BJ (cell line): ENCODE measurements at regions not wholly inside any gene's neighbourhood (a gene's known extent, or its start where the extent isn't known, plus 50 kb on each side); places are given as distances from the start of the nearest gene placed in this dataset.

Experiments
- CTCF ChIA-PET: fragments of 350-600 bp; formaldehyde crosslinking; extraction: SDS; loops from one replicate; lab custom pipeline; 2021; ENCODE audit warnings: antibody characterized with exemption, inconsistent platforms; lab: Yijun Ruan, JAX
- POLR2A ChIA-PET: fragments of 300-600 bp; sonication (Branson Sonifier 250); formaldehyde crosslinking; extraction: SDS; loops from one replicate; lab custom pipeline; 2021; ENCODE audit warnings: antibody characterized with exemption; lab: Charles Lee
- DNase-seq: peaks from one replicate; pipeline ENCODE4 v3.0.0-alpha.2; 2011; ENCODE audit warnings: low read depth
- H3K27me3 ChIP-seq: 2 replicates; pipeline ENCODE4 v1.6.0; 2011; ENCODE audit warnings: low read length; ENCODE audit not compliant: control insufficient read depth, insufficient read depth
- H3K36me3 ChIP-seq: 2 replicates; pipeline ENCODE4 v1.5.1; 2011; ENCODE audit warnings: low read length; ENCODE audit not compliant: control insufficient read depth, insufficient read depth
- H3K4me3 ChIP-seq: 2 replicates; pipeline ENCODE4 v1.5.1; 2011; ENCODE audit warnings: low read depth, mild to moderate bottlenecking, control low read depth, low read length
- CTCF ChIP-seq: IDR thresholded peaks from 2 replicates; pipeline ENCODE4 v1.5.1; 2011; ENCODE audit warnings: low read depth, mild to moderate bottlenecking, control low read depth, inconsistent platforms, low read length, moderate library complexity; ENCODE audit not compliant: insufficient read depth

- POLR2A ChIA-PET = no interaction called here
- no peak for TF ChIP-seq CTCF
- DNase-seq = no peak
- Histone ChIP-seq H3K4me3 (no peak overlapping the region), H3K36me3 (no peaks in the 10 kb centered on the region), H3K27me3 (no peaks in the 10 kb centered on the region)
- CTCF ChIA-PET = interaction anchor here (0.6 to 2.6 kb wide), 19 partner anchors 9 to 617 kb away, joined by 3 to 13 read pairs (median 4); no protein-coding TSS in a partner anchor
Measured at GRCh38 chr14:87050421-87050820, 942.6 kb downstream of the GALC start.

- no peaks in the 10 kb centered on the region for H3K36me3 ChIP-seq
- H3K27me3 ChIP-seq = no peaks in the 10 kb centered on the region
- POLR2A ChIA-PET = no interaction called here
- peak; percentile 76 for TF ChIP-seq CTCF
- CTCF ChIA-PET = interaction anchor here (0.6 to 2.6 kb wide), 21 partner anchors 9 to 616 kb away, joined by 3 to 13 read pairs (median 4); no protein-coding TSS in a partner anchor
- H3K4me3 ChIP-seq = no peak overlapping the region
- peak; percentile 4 for DNase-seq
Measured at GRCh38 chr14:87049950-87050349, 943.0 kb downstream of the GALC start.

- H3K4me3 ChIP-seq = no peak overlapping the region
- TF ChIP-seq CTCF = no peak
- ChIA-PET CTCF (no interaction called here), POLR2A (no interaction called here)
- DNase-seq = no peak
- no peaks in the 10 kb centered on the region for H3K27me3 ChIP-seq
- H3K36me3 ChIP-seq = no peaks in the 10 kb centered on the region
Measured at GRCh38 chr14:87046960-87047359, 946.0 kb downstream of the GALC start.

- CTCF ChIA-PET = interaction anchor here (0.6 kb wide), 1 partner anchor 1788 kb away, joined by 5 read pairs; no protein-coding TSS in a partner anchor
- no peaks in the 10 kb centered on the region for H3K36me3 ChIP-seq
- TF ChIP-seq CTCF = no peak
- DNase-seq = no peak
- no peak overlapping the region for H3K4me3 ChIP-seq
- H3K27me3 ChIP-seq = no peaks in the 10 kb centered on the region
- POLR2A ChIA-PET = no interaction called here
Measured at GRCh38 chr14:87045956-87046355, 947.0 kb downstream of the GALC start.

DNA sequence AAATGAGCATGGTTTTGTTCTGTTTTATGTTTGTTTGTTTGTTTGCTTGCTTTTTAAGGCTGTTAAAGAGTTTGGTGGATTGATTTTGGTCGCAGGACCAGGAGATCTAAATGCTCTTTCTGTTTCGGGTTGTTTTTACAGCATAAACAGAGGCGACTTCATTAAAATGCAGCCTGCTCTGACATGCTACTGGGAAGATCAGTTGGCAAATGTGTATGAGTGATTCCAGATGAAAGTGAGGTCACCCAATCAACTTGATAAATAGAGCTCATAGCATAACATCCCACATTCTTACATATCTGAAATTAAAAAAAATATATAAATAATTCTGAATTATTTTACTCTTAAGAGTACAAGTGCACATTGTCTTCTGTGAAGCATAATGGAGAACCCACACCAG, 947.7 kb downstream of the GALC start:
- DNase-seq = no peak
- POLR2A ChIA-PET = no interaction called here
- no peaks in the 10 kb centered on the region for H3K36me3 ChIP-seq
- CTCF ChIA-PET = interaction anchor here (0.6 kb wide), 1 partner anchor 1787 kb away, joined by 5 read pairs; no protein-coding TSS in a partner anchor
- H3K4me3 ChIP-seq = no peak overlapping the region
- no peaks in the 10 kb centered on the region for H3K27me3 ChIP-seq
- no peak for TF ChIP-seq CTCF
